G401 (cell line): ENCODE measurements at regions not wholly inside any gene's neighbourhood (a gene's known extent, or its start where the extent isn't known, plus 50 kb on each side); places are given as distances from the start of the nearest gene placed in this dataset.

ENCODE experiments used
- DNase-seq: peaks from one replicate; pipeline ENCODE4 v3.0.0-alpha.2; 2015; ENCODE audit warnings: low spot score
- in situ Hi-C: cut with HindIII; loops from 2 replicates; pipeline ENCODE4 v1.10.0; 2016; ENCODE audit warnings: low sequenced_read_pairs, mixed read lengths

- in situ Hi-C loops: no loop called here
Observed at GRCh38 chr2:176650104-176650837, 381.0 kb downstream of the MTX2 start.

GRCh38 chr2:176650838-176651555, 381.8 kb downstream of the MTX2 start:
- in situ Hi-C loops: no loop called here

More at GRCh38 chr2:176650104-176650837, 381.0 kb downstream of the MTX2 start:
- DNase-seq: no peak

GRCh38 chr2:176652300-176653182, 383.3 kb downstream of the MTX2 start:
- in situ Hi-C loops: no loop called here
- DNase-seq: peak; percentile 77

More at GRCh38 chr2:176650838-176651555, 381.8 kb downstream of the MTX2 start:
- no peak for DNase-seq

GRCh38 chr2:176653479-176654443, 384.5 kb downstream of the MTX2 start:
- in situ Hi-C loops: no loop called here
- DNase-seq: peak; percentile 57

GRCh38 chr2:176656038-176656775, 387.0 kb downstream of the MTX2 start:
- in situ Hi-C loops: no loop called here
- DNase-seq: no peak

- no peak for DNase-seq
- in situ Hi-C loops: no loop called here
Observed at GRCh38 chr2:176656776-176657140, 387.5 kb downstream of the MTX2 start.

GRCh38 chr2:176657393-176657792, 388.2 kb downstream of the MTX2 start:
- no peak for DNase-seq
- in situ Hi-C loops: no loop called here

GRCh38 chr2:176658708-176659107, 389.5 kb downstream of the MTX2 start:
- in situ Hi-C loops: no loop called here
- DNase-seq: no peak

GRCh38 chr2:176662753-176663152, 393.5 kb downstream of the MTX2 start:
- DNase-seq: no peak
- in situ Hi-C loops: no loop called here

- in situ Hi-C loops: no loop called here
- DNase-seq: no peak
Observed at GRCh38 chr2:176664478-176664877, 395.2 kb downstream of the MTX2 start.

GRCh38 chr2:176665086-176665485, 395.8 kb downstream of the MTX2 start:
- in situ Hi-C loops: no loop called here
- no peak for DNase-seq

- in situ Hi-C loops: no loop called here
- DNase-seq: no peak
Observed at GRCh38 chr2:176668912-176669311, 399.7 kb downstream of the MTX2 start.

- no peak for DNase-seq
- in situ Hi-C loops: no loop called here
Observed at GRCh38 chr2:176669398-176670174, 400.3 kb downstream of the MTX2 start.

GRCh38 chr2:176675271-176675949, 406.2 kb downstream of the MTX2 start:
- no peak for DNase-seq
- in situ Hi-C loops: no loop called here

- in situ Hi-C loops: no loop called here
- no peak for DNase-seq
Observed at GRCh38 chr2:176677746-176678265, 408.6 kb downstream of the MTX2 start.

- in situ Hi-C loops: no loop called here
- DNase-seq: no peak
Observed at GRCh38 chr2:176678571-176678970, 409.3 kb downstream of the MTX2 start.
